ENCODE measurements at regions not wholly inside any gene's neighbourhood (a gene's known extent, or its start where the extent isn't known, plus 50 kb on each side); places are given as distances from the start of the nearest gene placed in this dataset.

DNA sequence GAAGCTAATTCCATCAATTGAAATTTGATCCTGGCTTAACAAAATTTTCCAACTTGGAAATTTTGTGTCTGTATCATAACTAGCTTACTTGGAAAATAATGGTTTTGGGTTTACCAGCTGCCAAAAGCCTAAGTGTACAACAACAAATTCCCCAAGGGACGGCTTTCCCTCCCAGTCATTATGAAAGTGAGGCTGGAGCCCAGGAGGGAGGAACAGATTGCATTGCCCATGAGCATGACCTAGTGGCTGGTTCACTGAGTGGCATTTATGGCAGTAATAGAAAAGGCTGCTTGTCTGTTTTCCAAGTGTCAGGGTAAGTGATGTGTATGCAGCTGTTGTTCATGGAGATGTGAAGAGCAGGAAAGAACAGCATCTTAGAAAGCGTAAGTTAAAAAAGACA lies 70.8 kb upstream of the HHIP start:
- H3K27ac ChIP-seq (ENCODE audit: low read length) = no peak overlapping the region
- DNase-seq (no peak), ATAC-seq (no peak)
- WGBS (ENCODE audit: insufficient coverage) = 78% methylated on average over 2 of the region's 2 CpGs
- Mint-ChIP-seq H3K27ac (no peak overlapping the region), H3K4me1 (no peaks in the 10 kb centered on the region), H3K27me3 (ENCODE audit: low read depth in 2 of 2) (no peaks in the 10 kb centered on the region), H3K4me3 (no peak overlapping the region), H3K9me3 (no peaks in the 10 kb centered on the region), H3K36me3 (no peaks in the 10 kb centered on the region)
- H3K36me3 ChIP-seq (ENCODE audit: control insufficient read depth, insufficient read depth, low read length) = no peaks in the 10 kb centered on the region
- TF ChIP-seq, protein P1, sequence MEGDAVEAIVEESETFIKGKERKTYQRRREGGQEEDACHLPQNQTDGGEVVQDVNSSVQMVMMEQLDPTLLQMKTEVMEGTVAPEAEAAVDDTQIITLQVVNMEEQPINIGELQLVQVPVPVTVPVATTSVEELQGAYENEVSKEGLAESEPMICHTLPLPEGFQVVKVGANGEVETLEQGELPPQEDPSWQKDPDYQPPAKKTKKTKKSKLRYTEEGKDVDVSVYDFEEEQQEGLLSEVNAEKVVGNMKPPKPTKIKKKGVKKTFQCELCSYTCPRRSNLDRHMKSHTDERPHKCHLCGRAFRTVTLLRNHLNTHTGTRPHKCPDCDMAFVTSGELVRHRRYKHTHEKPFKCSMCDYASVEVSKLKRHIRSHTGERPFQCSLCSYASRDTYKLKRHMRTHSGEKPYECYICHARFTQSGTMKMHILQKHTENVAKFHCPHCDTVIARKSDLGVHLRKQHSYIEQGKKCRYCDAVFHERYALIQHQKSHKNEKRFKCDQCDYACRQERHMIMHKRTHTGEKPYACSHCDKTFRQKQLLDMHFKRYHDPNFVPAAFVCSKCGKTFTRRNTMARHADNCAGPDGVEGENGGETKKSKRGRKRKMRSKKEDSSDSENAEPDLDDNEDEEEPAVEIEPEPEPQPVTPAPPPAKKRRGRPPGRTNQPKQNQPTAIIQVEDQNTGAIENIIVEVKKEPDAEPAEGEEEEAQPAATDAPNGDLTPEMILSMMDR (IDR thresholded peaks at IDR 0.05) = no peak
- intact Hi-C loops (cut with micrococcal nuclease) = no loop called here
- no peaks in the 10 kb centered on the region for H3K4me1 ChIP-seq (ENCODE audit: control insufficient read depth, insufficient read depth, low read length)
- H3K27me3 ChIP-seq (ENCODE audit: control insufficient read depth, insufficient read depth, low read length) = no peaks in the 10 kb centered on the region
- no peaks in the 10 kb centered on the region for H3K9me3 ChIP-seq (ENCODE audit: control insufficient read depth, insufficient read depth, low read length)
- H3K4me3 ChIP-seq (ENCODE audit: low read length) = no peak overlapping the region

DNA sequence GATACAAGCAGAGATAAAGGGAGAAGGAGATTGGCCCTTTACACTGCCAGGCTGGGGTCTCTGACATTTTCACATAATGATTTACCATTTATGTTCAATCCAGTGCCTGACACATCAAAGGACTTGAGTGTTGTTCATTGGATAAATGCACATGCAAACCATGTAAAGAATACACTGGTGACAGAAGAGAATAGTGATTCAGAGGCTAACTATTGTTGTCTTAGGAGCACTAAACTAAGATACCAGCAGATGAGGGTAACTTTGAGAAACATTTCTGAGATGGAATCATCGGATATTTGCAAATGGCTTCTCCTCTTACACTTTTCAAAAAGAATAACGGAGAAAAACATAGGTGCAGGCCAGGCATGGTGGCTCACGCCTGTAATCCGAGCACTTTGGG lies 67.3 kb upstream of the HHIP start:
- no peaks in the 10 kb centered on the region for H3K36me3 ChIP-seq (ENCODE audit: control insufficient read depth, insufficient read depth, low read length)
- H3K27ac Mint-ChIP-seq = no peak overlapping the region

DNA sequence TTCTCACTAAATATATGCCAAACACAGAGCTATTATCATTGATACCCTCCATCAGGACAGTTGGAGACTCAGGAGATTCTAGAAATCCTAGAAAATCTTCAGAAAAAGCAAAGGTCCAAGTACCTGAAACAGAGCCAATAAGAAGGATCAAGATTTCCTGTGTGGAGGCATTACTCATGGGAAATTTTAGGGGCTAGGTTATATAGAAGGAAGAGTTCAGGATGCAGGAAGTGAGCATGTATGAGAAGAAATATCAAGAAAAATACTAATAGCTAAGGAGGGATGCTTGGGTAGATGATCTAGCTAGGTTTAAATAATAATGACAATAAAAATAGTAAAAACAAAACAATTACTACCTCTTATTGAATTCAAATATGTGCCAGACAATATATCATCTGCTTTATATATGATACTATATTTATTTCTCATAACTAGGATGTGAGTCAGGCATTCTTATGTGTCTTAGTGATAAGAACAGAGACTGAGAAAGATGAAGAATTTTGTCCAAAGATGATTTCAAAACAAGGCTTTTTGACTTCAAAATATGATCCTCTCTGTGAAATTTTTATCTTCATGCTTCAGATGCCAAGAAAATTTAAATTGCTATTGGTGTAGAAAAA lies 66.4 kb upstream of the HHIP start:
- intact Hi-C loops (cut with micrococcal nuclease) = no loop called here
- Histone ChIP-seq H3K9me3 (ENCODE audit: control insufficient read depth, insufficient read depth, low read length) (no peaks in the 10 kb centered on the region), H3K36me3 (ENCODE audit: control insufficient read depth, insufficient read depth, low read length) (no peaks in the 10 kb centered on the region), H3K27me3 (ENCODE audit: control insufficient read depth, insufficient read depth, low read length) (no peaks in the 10 kb centered on the region), H3K4me3 (ENCODE audit: low read length) (no peak overlapping the region), H3K4me1 (ENCODE audit: control insufficient read depth, insufficient read depth, low read length) (no peaks in the 10 kb centered on the region), H3K27ac (ENCODE audit: low read length) (no peak overlapping the region)
- H3K27ac Mint-ChIP-seq = no peak overlapping the region
- TF ChIP-seq, protein P1 (IDR thresholded peaks at IDR 0.05) = no peak
- peaks cover 0 to 2% of the 10 kb centered on the region in 2 donors for H3K9me3 Mint-ChIP-seq
- H3K36me3 Mint-ChIP-seq = no peaks in the 10 kb centered on the region
- no peak overlapping the region for H3K4me3 Mint-ChIP-seq
- H3K4me1 Mint-ChIP-seq = no peaks in the 10 kb centered on the region
- DNase-seq (no peak), ATAC-seq (no peak)
- no peaks in the 10 kb centered on the region for H3K27me3 Mint-ChIP-seq (ENCODE audit: low read depth in 2 of 2)

More for the DNA sequence above, 67.3 kb upstream of the HHIP start:
- H3K4me1 Mint-ChIP-seq = no peaks in the 10 kb centered on the region
- no peak for ATAC-seq
- Histone ChIP-seq H3K4me3 (ENCODE audit: low read length) (no peak overlapping the region), H3K27ac (ENCODE audit: low read length) (no peak overlapping the region), H3K4me1 (ENCODE audit: control insufficient read depth, insufficient read depth, low read length) (no peaks in the 10 kb centered on the region), H3K27me3 (ENCODE audit: control insufficient read depth, insufficient read depth, low read length) (no peaks in the 10 kb centered on the region), H3K9me3 (ENCODE audit: control insufficient read depth, insufficient read depth, low read length) (no peaks in the 10 kb centered on the region)
- DNase-seq = no peak
- 95% methylated on average over 4 of the region's 4 CpGs for WGBS (ENCODE audit: insufficient coverage)
- TF ChIP-seq, protein P1 (IDR thresholded peaks at IDR 0.05) = no peak
- no peaks in the 10 kb centered on the region for H3K27me3 Mint-ChIP-seq (ENCODE audit: low read depth in 2 of 2)
- no peaks in the 10 kb centered on the region for H3K36me3 Mint-ChIP-seq
- peaks cover 0 to 2% of the 10 kb centered on the region in 2 donors for H3K9me3 Mint-ChIP-seq
- intact Hi-C loops (cut with micrococcal nuclease) = no loop called here
- no peak overlapping the region for H3K4me3 Mint-ChIP-seq

DNA sequence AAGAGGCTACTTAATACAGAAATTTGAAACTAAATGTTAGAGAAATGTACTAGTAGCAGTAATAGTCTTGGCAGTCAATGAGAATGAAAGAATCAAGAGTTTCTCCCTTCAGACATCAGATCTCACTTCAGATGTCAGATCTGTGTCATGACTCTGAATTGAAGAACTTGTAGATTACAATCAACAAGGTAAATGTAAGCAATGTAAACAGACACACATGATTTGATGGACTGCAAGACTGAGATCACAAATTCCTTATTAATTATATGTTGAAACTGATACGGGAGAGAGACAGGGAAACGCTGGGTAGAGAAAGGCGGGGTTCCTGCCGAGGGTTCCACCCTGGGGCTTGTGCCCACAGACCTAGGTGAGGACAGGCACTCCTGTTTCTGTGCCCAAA lies 65.5 kb upstream of the HHIP start:
- intact Hi-C loops (cut with micrococcal nuclease) = no loop called here
- H3K4me3 Mint-ChIP-seq = no peak overlapping the region
- H3K4me1 Mint-ChIP-seq = no peaks in the 10 kb centered on the region
- ATAC-seq (no peak), DNase-seq (no peak)
- TF ChIP-seq, protein P1 (IDR thresholded peaks at IDR 0.05) = no peak
- Histone ChIP-seq H3K4me1 (ENCODE audit: control insufficient read depth, insufficient read depth, low read length) (no peaks in the 10 kb centered on the region), H3K9me3 (ENCODE audit: control insufficient read depth, insufficient read depth, low read length) (no peaks in the 10 kb centered on the region), H3K27me3 (ENCODE audit: control insufficient read depth, insufficient read depth, low read length) (no peaks in the 10 kb centered on the region), H3K4me3 (ENCODE audit: low read length) (no peak overlapping the region), H3K27ac (ENCODE audit: low read length) (no peak overlapping the region), H3K36me3 (ENCODE audit: control insufficient read depth, insufficient read depth, low read length) (no peaks in the 10 kb centered on the region)
- H3K27me3 Mint-ChIP-seq (ENCODE audit: low read depth in 2 of 2) = no peaks in the 10 kb centered on the region
- no peak overlapping the region for H3K27ac Mint-ChIP-seq
- H3K9me3 Mint-ChIP-seq = peaks cover 2 to 3% of the 10 kb centered on the region in 2 donors
- H3K36me3 Mint-ChIP-seq = no peaks in the 10 kb centered on the region
- WGBS (ENCODE audit: insufficient coverage) = 90% methylated on average over 4 of the region's 4 CpGs

All from natural killer cell (primary cell).